ENCODE measurements at regions not wholly inside any gene's neighbourhood (a gene's known extent, or its start where the extent isn't known, plus 50 kb on each side); places are given as distances from the start of the nearest gene placed in this dataset.

DNA sequence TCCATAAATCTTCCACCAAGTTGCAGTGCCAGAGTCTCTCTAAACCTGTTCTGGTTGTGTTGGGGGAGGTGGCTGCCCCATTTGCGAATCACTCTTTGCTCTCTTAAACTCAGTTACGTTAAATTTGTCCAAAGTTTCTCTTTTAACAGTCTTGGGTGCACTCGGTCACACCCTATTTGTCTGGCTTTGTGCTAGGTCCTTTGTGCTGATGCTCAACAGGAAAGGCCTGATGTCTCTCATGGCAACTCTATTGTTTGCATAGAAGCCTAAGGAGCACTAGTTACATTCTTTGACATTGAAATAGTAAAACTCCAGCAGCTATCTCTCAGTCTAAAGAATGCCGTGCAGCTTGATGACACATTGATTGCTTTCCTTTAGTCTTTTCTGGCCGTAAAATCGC is 105.1 kb downstream of the TRMT11 start:
- no peak overlapping the region for H3K4me3 ChIP-seq (ENCODE audit: insufficient read depth, low read length, poor library complexity, severe bottlenecking)
- no peaks in the 10 kb centered on the region for H3F3A ChIP-seq (ENCODE audit: insufficient read depth)
- H3K4me2 ChIP-seq (ENCODE audit: low read depth, low read length, poor library complexity, severe bottlenecking): no peak overlapping the region
- no peak overlapping the region for H3K9ac ChIP-seq (ENCODE audit: low read length)
- no peaks in the 10 kb centered on the region for H3K9me3 ChIP-seq (ENCODE audit: insufficient read depth, low read length)
- no peak overlapping the region for H3K27ac ChIP-seq (ENCODE audit: low read depth, low read length)
- no peaks in the 10 kb centered on the region for H3K79me2 ChIP-seq (ENCODE audit: insufficient read depth, low read length)
- H2AFZ ChIP-seq (ENCODE audit: low read depth, low read length, severe bottlenecking): no peak overlapping the region
- H4K20me1 ChIP-seq (ENCODE audit: low read depth, low read length): no peaks in the 10 kb centered on the region
- no peak for TF ChIP-seq EZH2phosphoT487 (conservative IDR thresholded peaks at IDR 0.05; ENCODE audit: low read length)
- TF ChIP-seq, protein P1, sequence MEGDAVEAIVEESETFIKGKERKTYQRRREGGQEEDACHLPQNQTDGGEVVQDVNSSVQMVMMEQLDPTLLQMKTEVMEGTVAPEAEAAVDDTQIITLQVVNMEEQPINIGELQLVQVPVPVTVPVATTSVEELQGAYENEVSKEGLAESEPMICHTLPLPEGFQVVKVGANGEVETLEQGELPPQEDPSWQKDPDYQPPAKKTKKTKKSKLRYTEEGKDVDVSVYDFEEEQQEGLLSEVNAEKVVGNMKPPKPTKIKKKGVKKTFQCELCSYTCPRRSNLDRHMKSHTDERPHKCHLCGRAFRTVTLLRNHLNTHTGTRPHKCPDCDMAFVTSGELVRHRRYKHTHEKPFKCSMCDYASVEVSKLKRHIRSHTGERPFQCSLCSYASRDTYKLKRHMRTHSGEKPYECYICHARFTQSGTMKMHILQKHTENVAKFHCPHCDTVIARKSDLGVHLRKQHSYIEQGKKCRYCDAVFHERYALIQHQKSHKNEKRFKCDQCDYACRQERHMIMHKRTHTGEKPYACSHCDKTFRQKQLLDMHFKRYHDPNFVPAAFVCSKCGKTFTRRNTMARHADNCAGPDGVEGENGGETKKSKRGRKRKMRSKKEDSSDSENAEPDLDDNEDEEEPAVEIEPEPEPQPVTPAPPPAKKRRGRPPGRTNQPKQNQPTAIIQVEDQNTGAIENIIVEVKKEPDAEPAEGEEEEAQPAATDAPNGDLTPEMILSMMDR (IDR thresholded peaks at IDR 0.05; ENCODE audit: insufficient read depth, low read length, poor library complexity, severe bottlenecking): no peak
- no peaks in the 10 kb centered on the region for H3K27me3 ChIP-seq (ENCODE audit: low read length)
- H3K36me3 ChIP-seq (ENCODE audit: low read length): no peaks in the 10 kb centered on the region
- H3K9me2 ChIP-seq (replicated peaks; ENCODE audit: insufficient read depth, low read length): no peaks in the 10 kb centered on the region

- Histone ChIP-seq H3K4me2 (ENCODE audit: low read depth, low read length, poor library complexity, severe bottlenecking) (no peak overlapping the region), H3K9me3 (ENCODE audit: insufficient read depth, low read length) (no peaks in the 10 kb centered on the region), H3K4me3 (ENCODE audit: insufficient read depth, low read length, poor library complexity, severe bottlenecking) (no peak overlapping the region), H3K9me2 (replicated peaks; ENCODE audit: insufficient read depth, low read length) (no peaks in the 10 kb centered on the region), H4K20me1 (ENCODE audit: low read depth, low read length) (no peaks in the 10 kb centered on the region), H3K27ac (ENCODE audit: low read depth, low read length) (no peak overlapping the region), H3K36me3 (ENCODE audit: low read length) (no peaks in the 10 kb centered on the region), H3K9ac (ENCODE audit: low read length) (no peak overlapping the region), H3K27me3 (ENCODE audit: low read length) (no peaks in the 10 kb centered on the region), H2AFZ (ENCODE audit: low read depth, low read length, severe bottlenecking) (no peak overlapping the region), H3K79me2 (ENCODE audit: insufficient read depth, low read length) (no peaks in the 10 kb centered on the region), H3F3A (ENCODE audit: insufficient read depth) (no peaks in the 10 kb centered on the region)
- TF ChIP-seq, protein P1 (IDR thresholded peaks at IDR 0.05; ENCODE audit: insufficient read depth, low read length, poor library complexity, severe bottlenecking): no peak
- no peak for TF ChIP-seq EZH2phosphoT487 (conservative IDR thresholded peaks at IDR 0.05; ENCODE audit: low read length)
Measured at GRCh38 chr6:126093108-126093507, 106.8 kb downstream of the TRMT11 start.

DNA sequence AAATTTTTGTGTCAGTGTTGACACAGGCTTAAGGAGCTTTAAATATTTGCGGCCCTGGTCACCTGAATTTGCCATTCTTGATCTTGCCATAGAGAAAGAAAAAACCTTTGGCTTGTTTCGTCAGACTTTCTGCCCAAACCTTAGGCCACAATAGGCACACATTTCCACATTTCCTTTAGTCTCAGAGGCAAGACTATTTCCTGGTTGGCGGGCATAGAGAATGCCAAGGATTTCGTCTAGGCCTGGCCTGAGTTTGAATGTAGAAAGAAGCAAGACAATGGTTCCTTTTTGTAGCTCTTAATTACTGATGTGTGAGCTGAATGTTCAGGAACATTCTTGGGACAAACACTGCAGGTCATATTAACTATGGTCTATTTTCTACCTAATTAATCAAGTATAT is 108.1 kb downstream of the TRMT11 start:
- no peaks in the 10 kb centered on the region for H3K9me2 ChIP-seq (replicated peaks; ENCODE audit: insufficient read depth, low read length)
- no peaks in the 10 kb centered on the region for H3F3A ChIP-seq (ENCODE audit: insufficient read depth)
- H3K4me2 ChIP-seq (ENCODE audit: low read depth, low read length, poor library complexity, severe bottlenecking): no peak overlapping the region
- H3K27ac ChIP-seq (ENCODE audit: low read depth, low read length): no peak overlapping the region
- H3K36me3 ChIP-seq (ENCODE audit: low read length): no peaks in the 10 kb centered on the region
- no peak overlapping the region for H2AFZ ChIP-seq (ENCODE audit: low read depth, low read length, severe bottlenecking)
- no peaks in the 10 kb centered on the region for H4K20me1 ChIP-seq (ENCODE audit: low read depth, low read length)
- no peaks in the 10 kb centered on the region for H3K27me3 ChIP-seq (ENCODE audit: low read length)
- H3K79me2 ChIP-seq (ENCODE audit: insufficient read depth, low read length): no peaks in the 10 kb centered on the region
- no peaks in the 10 kb centered on the region for H3K9me3 ChIP-seq (ENCODE audit: insufficient read depth, low read length)
- no peak overlapping the region for H3K9ac ChIP-seq (ENCODE audit: low read length)
- H3K4me3 ChIP-seq (ENCODE audit: insufficient read depth, low read length, poor library complexity, severe bottlenecking): no peak overlapping the region
- no peak for TF ChIP-seq EZH2phosphoT487 (conservative IDR thresholded peaks at IDR 0.05; ENCODE audit: low read length)
- TF ChIP-seq, protein P1 (IDR thresholded peaks at IDR 0.05; ENCODE audit: insufficient read depth, low read length, poor library complexity, severe bottlenecking): no peak
